GM18498 (cell line): ENCODE measurements at regions not wholly inside any gene's neighbourhood (a gene's known extent, or its start where the extent isn't known, plus 50 kb on each side); places are given as distances from the start of the nearest gene placed in this dataset.
"Not testable (repeated sequence)": the region's sequence is repeated elsewhere in the genome, so short reads cannot be mapped to it uniquely, and the experiment has no call there.

Experiments used
- ATAC-seq: cut with Tn5 transposase; IDR thresholded peaks from one replicate; pipeline ENCODE4 v1.9.1; 2021; ENCODE audit warnings: mild to moderate bottlenecking, moderate library complexity; ENCODE audit not compliant: unreplicated experiment

DNA sequence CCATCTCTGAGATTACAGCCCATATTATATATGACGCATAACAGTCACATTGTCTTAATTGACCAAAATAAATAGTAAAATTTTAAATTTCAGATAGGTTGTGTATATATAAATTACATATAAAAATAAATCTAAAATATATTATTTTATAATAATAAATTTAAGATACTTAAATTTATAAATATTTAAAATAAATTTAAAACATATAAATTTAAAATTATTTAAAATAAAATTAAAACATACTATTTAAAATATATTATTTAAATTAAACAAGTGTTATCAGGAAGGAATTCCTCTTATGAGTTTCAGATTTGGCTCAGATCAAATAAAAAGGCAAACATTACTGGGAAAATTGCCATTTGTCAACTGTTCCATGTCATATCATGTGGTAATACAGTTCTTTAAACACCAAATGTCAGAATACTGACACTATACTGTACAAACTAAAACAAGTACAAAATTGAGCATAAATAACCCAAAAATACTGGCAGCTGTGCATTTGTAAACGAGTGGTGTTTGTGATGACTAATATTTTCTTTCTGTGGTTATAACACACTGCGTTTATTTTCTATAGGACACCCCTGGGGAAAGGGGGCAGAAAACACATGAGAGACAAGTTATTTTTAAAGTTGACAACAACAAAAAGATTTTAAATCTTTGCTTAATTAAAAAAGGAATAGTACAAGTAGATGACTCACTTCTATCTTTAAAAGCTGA is 71.3 kb upstream of the DGKB start:
- ATAC-seq, result no peak

- ATAC-seq, result not testable (repeated sequence)
Observed at GRCh38 chr7:14971678-14972077, 69.1 kb upstream of the DGKB start.

- not testable (repeated sequence) for ATAC-seq
Observed at GRCh38 chr7:14967376-14967775, 64.8 kb upstream of the DGKB start.

DNA sequence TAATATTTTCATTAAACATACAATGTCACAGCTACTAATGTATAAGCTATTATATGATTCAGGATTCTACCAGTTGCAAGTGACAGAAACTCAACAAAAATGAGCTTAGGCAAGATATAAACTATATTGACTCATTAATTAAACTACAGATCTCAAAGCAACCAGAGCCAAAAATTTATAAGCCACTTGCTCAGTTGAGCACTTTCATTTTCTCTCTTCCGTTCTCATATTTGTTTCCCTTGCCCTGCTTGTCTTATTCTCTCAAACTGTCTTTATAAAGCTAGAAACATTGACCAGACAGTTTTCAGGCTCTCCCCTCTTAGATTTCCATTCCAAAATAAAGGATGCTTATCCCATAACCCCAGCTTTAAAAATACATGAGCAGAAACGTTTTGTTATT is 60.2 kb upstream of the DGKB start:
- no peak for ATAC-seq

DNA sequence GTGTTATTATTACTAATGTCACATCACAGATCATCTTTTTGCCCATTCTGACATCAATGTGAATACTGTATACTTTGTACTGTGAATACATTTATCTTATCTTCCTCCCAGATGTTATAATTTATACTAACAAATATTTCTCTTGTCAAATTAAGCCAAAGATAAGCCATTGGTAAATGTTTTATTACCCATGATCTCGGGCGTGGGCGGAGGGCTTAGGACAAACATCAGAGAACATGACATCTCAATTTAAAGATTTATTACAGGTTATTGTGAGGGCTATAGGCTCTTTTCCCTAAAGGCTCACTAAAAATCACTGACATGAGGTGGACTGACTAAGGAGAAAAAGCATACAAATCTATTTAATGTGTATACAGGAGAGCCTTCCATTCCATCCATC is 58.2 kb upstream of the DGKB start:
- no peak for ATAC-seq

DNA sequence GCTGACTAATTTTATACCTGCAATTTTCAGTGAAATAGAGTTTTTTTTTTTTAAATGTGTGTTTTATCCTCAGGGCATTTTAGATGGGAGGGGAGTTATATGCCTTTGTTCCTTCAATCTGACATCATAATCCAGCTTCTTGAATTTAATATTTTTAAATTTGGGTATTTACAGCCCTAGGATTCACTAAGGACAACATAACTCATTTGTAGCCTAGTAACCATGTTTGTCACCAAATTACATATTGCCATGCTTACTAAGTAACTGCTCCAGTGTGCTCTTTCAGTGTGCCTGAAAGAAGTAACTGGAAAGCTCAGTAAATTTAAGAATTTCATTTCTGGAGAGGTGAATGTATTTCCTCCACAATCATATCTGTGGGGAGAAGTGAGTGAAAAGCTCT is 56.8 kb upstream of the DGKB start:
- ATAC-seq, result no peak

DNA sequence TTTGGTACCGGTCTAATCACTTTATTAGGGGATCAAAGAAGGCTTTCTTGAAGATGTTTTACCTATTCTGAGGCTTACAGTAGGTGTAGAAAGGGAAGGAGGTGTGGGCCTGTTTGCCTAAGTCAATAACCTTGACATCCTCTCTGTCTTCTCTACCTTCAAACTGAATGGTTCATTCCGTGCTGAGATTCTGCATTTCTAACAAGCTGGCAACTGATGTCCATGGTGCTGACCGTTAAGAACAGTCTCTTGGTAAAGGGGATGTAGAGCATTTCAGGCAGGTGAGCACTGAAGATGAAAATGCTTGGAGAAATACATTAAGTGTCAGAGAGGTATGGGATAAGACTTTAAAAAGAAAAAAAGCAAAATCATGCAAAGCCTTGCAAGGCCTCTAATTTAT is 51.5 kb upstream of the DGKB start:
- no peak for ATAC-seq
